ES-I3 (cell line): ENCODE measurements at regions not wholly inside any gene's neighbourhood (a gene's known extent, or its start where the extent isn't known, plus 50 kb on each side); places are given as distances from the start of the nearest gene placed in this dataset.
"Not testable (repeated sequence)": the region's sequence is repeated elsewhere in the genome, so short reads cannot be mapped to it uniquely, and the experiment has no call there.

Experiments
- H3K36me3 ChIP-seq: 2 replicates; pipeline ENCODE4 v1.6.1; 2013; ENCODE audit warnings: mild to moderate bottlenecking, low read length, control low read depth, moderate library complexity; ENCODE audit not compliant: insufficient read depth
- H3K4me1 ChIP-seq: 2 replicates; pipeline ENCODE4 v1.6.1; 2013; ENCODE audit warnings: mild to moderate bottlenecking, control low read depth, low read length; ENCODE audit not compliant: insufficient read depth
- H3K9ac ChIP-seq: 2 replicates; pipeline ENCODE4 v1.6.1; 2013; ENCODE audit warnings: low read depth, mild to moderate bottlenecking, low read length, moderate library complexity
- H3K9me3 ChIP-seq: 2 replicates; pipeline ENCODE4 v1.6.1; 2013; ENCODE audit warnings: mild to moderate bottlenecking, low read length, moderate library complexity; ENCODE audit not compliant: control insufficient read depth, insufficient read depth

DNA sequence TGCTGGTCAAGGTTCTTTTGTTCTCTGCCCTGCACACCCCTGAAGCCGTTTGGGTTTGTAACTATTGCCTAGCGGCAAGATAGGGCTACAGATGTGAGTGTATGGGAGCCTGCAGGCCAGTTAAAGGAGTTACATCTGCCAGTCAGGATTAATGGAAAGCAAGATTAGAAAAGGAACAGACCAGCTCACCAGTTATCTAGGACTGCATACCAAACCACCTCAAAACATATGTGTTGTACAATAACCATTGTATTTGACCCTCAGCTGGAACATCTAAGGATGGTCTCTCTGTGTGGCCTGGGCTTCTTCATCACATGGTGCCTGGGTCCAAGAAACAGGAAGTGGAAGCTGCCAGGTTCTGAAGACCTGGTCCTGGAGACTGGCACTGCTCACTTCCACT, 52.5 kb upstream of the FBXO28 start:
- Histone ChIP-seq H3K9ac (no peak overlapping the region), H3K4me1 (peaks cover 6% of the 10 kb centered on the region; the same call in 1 of the 2 replicates), H3K36me3 (no peaks in the 10 kb centered on the region), H3K9me3 (no peaks in the 10 kb centered on the region)

DNA sequence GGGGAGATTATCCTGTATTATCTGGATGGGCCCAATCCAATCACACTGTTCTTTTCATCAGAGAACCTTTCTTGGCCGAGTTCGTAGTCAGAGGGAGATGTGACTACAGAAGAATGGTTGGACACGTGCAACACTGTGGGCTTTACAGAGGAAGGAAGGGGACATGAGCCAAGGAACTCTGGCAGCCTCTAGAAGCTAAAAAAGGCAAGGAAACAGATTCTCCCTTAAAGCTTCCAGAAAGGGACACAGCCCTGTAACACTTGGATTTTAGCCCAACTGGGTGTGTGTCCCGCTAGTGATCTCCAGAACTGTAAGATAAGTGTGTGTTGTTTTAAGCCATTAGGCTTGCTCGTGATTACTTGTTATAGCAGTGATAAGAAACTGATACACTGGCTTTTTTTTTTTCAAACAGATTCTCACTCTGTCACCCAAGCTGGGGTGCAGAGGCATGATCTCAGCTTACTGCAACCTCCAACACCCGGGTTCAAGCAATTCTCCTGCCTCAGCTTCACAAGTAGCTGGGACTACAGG, 53.9 kb upstream of the FBXO28 start:
- no peaks in the 10 kb centered on the region for H3K36me3 ChIP-seq
- H3K9ac ChIP-seq, result no peak overlapping the region
- no peaks in the 10 kb centered on the region for H3K9me3 ChIP-seq
- H3K4me1 ChIP-seq, result peaks cover 6% of the 10 kb centered on the region; the same call in 1 of the 2 replicates

DNA sequence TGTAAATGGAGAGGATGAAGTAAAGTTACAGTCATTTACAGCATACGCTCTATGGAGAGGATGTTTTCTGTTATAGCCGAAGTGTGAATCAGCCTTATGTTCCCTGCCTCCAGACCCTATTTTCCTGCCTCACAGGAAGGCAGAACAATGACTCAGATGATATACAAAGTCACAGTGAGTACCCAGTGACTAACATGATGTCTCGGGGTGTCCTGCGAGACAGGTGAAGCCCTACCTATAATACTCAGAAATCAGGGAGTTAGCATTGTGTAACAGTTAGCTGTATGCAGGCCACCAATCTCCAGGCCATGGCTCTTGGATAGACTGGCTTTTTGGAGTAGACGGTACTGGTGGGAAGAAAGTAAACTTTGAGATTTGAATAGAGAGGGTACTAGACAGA, 55.6 kb upstream of the FBXO28 start:
- Histone ChIP-seq H3K9me3 (peaks cover 3% of the 10 kb centered on the region; the same call in 1 of the 2 replicates), H3K9ac (no peak overlapping the region), H3K36me3 (no peaks in the 10 kb centered on the region), H3K4me1 (no peaks in the 10 kb centered on the region)

DNA sequence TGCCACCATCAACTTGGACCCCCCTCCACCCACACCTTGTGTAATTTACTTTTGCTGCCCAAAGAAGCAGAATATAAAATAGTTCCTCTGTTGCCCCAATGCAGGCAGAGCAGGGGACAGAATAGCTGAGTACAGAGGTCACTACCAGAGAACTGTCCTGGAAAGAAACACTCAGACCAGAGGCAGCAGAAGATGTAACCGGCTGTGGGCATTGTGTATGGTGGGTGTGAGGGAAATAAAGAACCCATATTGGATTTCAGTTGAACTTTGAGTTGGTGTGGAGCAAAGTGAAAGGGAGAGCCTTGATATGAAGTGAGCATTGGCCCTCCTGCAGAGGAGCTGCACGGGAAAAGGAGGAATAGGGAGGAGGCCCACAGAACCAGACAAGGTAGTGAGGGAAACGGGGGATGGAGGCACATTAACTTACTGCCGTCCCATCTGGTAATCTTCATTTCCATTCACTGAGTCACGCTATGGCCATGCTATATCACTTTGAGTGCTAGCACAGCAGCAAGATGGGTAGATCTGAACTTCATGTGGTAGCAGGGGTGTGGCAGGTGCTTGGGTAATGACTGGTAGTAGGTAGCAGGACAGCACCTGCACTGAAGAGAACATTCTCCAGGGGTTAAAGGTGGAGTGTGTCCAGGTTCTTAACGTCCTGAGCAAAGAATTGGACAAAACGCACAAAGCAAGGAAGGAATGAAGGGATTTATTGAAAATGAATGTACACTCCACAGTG, 56.3 kb upstream of the FBXO28 start:
- H3K9me3 ChIP-seq, result peaks cover 3% of the 10 kb centered on the region; the same call in 1 of the 2 replicates
- H3K4me1 ChIP-seq, result peaks cover 4% of the 10 kb centered on the region
- H3K36me3 ChIP-seq, result no peaks in the 10 kb centered on the region
- no peak overlapping the region for H3K9ac ChIP-seq

DNA sequence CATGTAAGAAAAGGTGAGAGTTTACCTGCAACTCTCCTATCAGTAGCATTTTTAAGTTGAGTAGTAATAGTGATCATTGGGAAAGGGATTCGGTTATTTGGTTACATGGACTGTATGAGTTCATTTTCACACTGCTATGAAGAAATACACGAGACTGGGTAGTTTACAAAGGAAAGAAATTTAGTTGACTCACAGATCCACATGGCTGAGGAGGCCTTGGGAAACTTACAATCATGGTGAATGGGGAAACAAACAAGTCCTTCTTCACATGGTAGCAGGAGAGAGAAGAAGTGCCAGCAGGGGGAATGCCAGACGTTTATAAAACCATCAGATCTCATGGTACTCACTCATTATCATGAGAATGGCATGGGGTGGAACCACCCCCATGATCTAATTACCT, 59.3 kb upstream of the FBXO28 start:
- Histone ChIP-seq H3K4me1 (peaks cover 4% of the 10 kb centered on the region), H3K9ac (no peak overlapping the region), H3K36me3 (no peaks in the 10 kb centered on the region), H3K9me3 (peaks cover 3% of the 10 kb centered on the region; the same call in 1 of the 2 replicates)

DNA sequence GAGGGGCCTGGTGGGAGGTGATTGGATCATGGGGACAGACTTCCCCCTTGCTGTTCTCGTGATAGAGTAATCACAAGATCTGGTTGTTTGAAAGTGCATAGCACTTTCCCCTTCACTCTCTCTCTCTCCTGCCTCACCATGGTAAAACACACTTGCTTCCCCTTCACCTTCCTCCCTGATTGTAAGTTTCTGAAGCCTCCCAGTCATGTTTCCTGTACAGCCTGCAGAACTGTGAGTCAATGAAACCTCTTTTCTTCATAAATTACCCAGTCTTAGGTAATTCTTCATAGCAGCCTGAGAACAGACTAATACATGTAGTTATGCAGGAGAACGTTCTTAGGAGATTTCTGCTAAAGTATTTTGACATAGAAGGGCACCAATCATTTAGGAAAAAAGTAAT, 59.9 kb upstream of the FBXO28 start:
- no peaks in the 10 kb centered on the region for H3K36me3 ChIP-seq
- no peak overlapping the region for H3K9ac ChIP-seq
- H3K9me3 ChIP-seq, result peaks cover 3% of the 10 kb centered on the region; the same call in 1 of the 2 replicates
- H3K4me1 ChIP-seq, result peaks cover 4% of the 10 kb centered on the region

DNA sequence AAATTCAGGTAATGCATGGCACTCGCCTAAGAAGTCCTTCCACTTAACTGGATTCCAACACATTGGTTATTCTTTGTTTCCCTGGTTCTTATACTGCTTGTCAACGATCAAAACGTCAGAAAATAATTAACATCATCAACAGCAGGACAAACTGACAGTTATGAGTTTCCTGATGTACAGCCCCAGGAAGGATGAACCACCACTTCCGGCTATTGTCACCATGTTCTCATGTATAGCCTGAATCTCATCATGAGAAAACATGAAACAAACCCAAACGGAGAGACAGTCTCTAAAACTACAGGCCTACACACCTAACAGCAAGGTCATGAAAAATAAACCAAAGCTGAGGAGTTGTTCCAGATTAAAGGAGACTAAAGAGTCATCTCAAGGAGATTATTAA, 60.5 kb upstream of the FBXO28 start:
- Histone ChIP-seq H3K9me3 (peaks cover 3% of the 10 kb centered on the region; the same call in 1 of the 2 replicates), H3K36me3 (no peaks in the 10 kb centered on the region), H3K4me1 (peaks cover 4% of the 10 kb centered on the region), H3K9ac (no peak overlapping the region)

DNA sequence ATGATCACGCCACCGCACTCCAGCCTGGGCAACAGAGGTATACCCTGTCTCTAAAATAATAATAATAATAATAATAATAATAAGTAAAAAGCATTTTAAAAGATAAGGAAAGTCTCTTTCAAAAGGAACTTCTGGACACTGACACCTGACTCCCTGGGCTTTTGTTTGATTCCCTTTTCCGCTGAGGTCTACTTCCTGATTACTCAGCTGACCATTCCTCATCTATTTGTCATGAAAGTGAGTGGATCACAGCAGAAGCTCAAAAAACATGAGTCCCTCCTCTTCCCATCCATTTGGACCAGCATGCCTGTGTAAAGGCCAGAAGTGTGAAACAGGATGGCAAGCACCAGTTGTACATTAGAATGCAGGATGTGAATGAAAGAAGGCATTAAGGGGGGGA, 61.1 kb upstream of the FBXO28 start:
- no peak overlapping the region for H3K9ac ChIP-seq
- peaks cover 3% of the 10 kb centered on the region; the same call in 1 of the 2 replicates for H3K9me3 ChIP-seq
- no peaks in the 10 kb centered on the region for H3K36me3 ChIP-seq
- H3K4me1 ChIP-seq, result peaks cover 4% of the 10 kb centered on the region

DNA sequence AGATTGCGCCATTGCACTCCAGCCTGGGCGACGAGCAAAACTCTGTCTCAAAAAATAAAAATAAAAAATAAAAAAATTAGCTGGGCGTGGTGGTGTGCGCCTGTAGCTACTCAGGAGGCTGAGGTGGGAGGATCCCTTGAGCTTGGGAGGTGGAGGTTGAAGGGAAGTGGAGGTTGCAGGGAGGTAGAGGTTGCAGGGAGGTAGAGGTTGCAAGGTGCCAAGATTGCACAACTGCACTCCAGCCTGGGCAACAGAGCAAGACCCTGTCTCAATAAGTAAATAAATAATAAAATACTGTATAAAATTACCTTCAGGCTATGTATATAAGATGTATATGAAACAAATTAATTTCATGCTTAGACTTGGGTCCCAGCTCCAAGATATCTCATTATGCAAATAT, 62.1 kb upstream of the FBXO28 start:
- H3K9me3 ChIP-seq, H3K36me3 ChIP-seq, H3K9ac ChIP-seq, H3K4me1 ChIP-seq: not testable (repeated sequence)

DNA sequence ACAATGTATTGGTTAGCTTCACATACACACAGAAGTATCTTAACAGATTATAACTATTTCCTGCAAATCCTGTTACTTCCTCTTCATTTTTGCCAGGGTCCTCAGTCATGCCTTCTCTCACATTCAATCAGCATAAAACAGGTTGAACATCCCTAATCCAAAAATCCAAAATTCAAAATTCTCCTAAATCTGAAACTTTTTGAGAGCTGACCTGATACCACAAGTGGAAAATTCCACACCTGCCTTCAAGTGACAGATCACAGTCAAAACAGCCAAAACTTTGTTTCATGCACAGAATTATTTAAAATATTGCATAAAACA, 62.9 kb upstream of the FBXO28 start:
- H3K36me3 ChIP-seq, result no peaks in the 10 kb centered on the region
- H3K4me1 ChIP-seq, result peaks cover 4% of the 10 kb centered on the region
- no peak overlapping the region for H3K9ac ChIP-seq
- H3K9me3 ChIP-seq, result peaks cover 3% of the 10 kb centered on the region

DNA sequence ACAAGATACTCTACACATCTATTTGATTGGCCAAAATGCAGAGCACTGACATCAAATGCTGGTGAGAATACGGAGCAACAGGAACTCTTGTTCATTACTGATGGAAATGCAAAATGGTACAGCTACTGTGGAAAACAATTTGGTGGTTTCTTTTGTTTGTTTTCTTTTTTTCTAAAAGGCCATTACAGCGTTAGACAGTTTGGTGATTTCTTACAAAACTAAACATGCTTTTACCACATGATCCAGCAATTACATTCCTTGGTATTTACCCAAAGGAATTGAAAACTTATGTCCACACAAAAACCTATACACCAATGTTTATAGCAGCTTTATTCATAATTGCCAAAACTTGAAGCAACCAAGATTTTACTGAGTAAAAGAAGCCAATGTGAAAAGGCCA, 66.4 kb upstream of the FBXO28 start:
- Histone ChIP-seq H3K36me3 (no peaks in the 10 kb centered on the region), H3K9ac (no peak overlapping the region), H3K9me3 (no peaks in the 10 kb centered on the region; the same call in 1 of the 2 replicates), H3K4me1 (no peaks in the 10 kb centered on the region)

DNA sequence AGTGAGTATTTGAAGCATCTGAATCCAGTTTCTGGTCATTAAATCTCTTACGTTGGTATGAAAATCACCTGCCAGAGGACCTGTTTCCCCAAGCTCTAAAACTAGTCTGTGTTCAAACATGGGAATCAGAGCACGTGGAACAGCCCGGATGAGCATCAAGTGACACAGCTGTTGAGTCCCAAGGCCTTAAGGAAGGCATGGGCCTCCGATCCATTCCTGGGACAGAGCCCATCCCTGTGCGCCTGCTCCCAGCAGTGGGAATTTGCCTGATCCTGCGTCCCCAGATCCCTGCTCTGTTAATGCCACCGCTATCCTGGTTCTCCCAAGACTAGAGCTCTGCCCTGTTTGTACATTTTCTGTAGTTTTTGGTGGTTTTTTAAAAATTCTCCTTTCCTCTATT, 68.4 kb upstream of the FBXO28 start:
- Histone ChIP-seq H3K36me3 (no peaks in the 10 kb centered on the region), H3K9me3 (no peaks in the 10 kb centered on the region; the same call in 1 of the 2 replicates), H3K9ac (no peak overlapping the region), H3K4me1 (no peaks in the 10 kb centered on the region)

DNA sequence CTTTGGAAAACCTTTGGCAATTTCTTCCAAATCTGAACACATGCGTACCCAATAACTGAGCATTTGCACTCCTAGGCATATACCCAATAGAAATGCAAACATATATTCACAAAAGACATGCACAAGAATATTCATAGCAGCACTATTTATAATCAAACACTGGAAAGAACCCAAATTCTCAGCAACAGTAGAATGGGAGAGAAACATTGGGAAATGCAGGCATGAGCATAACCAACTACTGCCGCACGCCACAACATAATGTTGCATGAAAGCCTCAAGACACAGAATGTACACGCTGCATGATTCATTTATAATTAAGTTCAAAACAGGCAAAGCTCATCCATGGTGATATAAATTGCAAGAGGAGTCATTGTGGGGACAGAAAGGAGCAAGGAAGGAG, 69.5 kb upstream of the FBXO28 start:
- H3K36me3 ChIP-seq, result no peaks in the 10 kb centered on the region
- H3K4me1 ChIP-seq, result no peaks in the 10 kb centered on the region
- no peak overlapping the region for H3K9ac ChIP-seq
- no peaks in the 10 kb centered on the region; the same call in 1 of the 2 replicates for H3K9me3 ChIP-seq

DNA sequence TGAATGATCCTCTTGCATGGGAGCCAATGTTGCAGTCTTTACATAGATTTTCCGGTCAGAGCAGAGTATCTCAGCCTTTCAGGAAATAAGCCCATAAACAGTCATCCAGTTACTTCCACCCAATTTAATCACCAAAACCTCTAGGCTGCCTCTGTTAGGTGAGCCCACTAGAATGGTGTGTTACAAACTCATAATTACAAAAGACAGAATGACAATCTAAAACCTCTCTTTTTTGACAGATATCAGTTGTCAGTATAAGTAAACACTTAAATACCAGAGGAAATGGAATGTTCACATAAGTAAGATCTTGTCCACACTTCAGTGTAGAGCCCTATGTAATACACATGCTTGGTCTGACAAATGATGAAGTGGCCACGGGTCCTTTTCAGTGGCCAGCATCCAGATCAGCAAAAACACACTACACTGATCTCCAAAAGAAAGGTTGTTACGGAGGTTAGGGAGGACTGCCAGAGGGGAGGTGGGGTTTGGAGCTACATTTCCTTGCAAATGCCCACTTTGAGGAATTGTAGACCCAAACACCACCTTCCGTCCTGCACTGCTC, 71.3 kb upstream of the FBXO28 start:
- no peaks in the 10 kb centered on the region for H3K36me3 ChIP-seq
- no peak overlapping the region for H3K9ac ChIP-seq

DNA sequence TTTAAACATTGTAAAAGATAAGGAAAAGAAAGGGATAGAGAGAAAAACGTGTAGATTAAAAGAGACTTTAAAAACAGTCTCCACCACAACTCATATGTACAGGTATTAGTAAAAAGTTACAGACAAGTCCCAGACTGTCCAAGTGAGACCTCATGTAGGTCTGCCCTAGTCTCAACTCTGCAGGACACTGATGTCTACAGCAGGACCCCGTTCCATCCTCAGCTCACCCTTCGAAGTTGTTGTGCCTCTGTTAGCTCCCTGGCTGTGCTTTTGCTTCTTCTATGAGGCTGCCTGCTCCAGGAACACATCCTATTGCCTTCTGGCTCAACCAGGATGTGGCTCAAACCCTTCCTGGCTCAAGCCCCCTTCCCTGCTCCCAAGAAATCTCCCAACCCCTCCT, 72.9 kb upstream of the FBXO28 start:
- H3K9ac ChIP-seq, result no peak overlapping the region
- no peaks in the 10 kb centered on the region for H3K9me3 ChIP-seq
- H3K4me1 ChIP-seq, result no peaks in the 10 kb centered on the region
- no peaks in the 10 kb centered on the region for H3K36me3 ChIP-seq

More for the DNA sequence above, 71.3 kb upstream of the FBXO28 start:
- H3K9me3 ChIP-seq, result no peaks in the 10 kb centered on the region; the same call in 1 of the 2 replicates
- H3K4me1 ChIP-seq, result no peaks in the 10 kb centered on the region
